ENCODE measurements at regions not wholly inside any gene's neighbourhood (a gene's known extent, or its start where the extent isn't known, plus 50 kb on each side); places are given as distances from the start of the nearest gene placed in this dataset.

- H3K27me3 ChIP-seq, result no peaks in the 10 kb centered on the region
- TF ChIP-seq CTCF (IDR thresholded peaks at IDR 0.05), result no peak
- no peak for TF ChIP-seq POLR2A (IDR thresholded peaks at IDR 0.05)
- TF ChIP-seq POLR2AphosphoS5 (IDR thresholded peaks at IDR 0.05; ENCODE audit: insufficient read depth in 1 of 2, low read depth in 1 of 2), result no peak
- no peaks in the 10 kb centered on the region for H3K36me3 ChIP-seq
- no peaks in the 10 kb centered on the region for H3K9me3 ChIP-seq
- no peak overlapping the region for H3K4me3 ChIP-seq
- H3K4me1 ChIP-seq, result no peaks in the 10 kb centered on the region
- H3K27ac ChIP-seq, result no peak overlapping the region
- intact Hi-C loops (cut with DNase I), result no loop called here
- DNase-seq (ENCODE audit: extremely low spot score in 2 of 2), result no peak
These were observed 80.8 kb upstream of the DRD2 start for GRCh38 chr11:113556036-113556435.

GRCh38 chr11:113555071-113555619 is 79.9 kb upstream of the DRD2 start:
- Histone ChIP-seq H3K4me3 (no peak overlapping the region), H3K27me3 (no peaks in the 10 kb centered on the region), H3K9me3 (no peaks in the 10 kb centered on the region), H3K36me3 (no peaks in the 10 kb centered on the region), H3K27ac (no peak overlapping the region), H3K4me1 (no peaks in the 10 kb centered on the region)
- intact Hi-C loops (cut with DNase I), result no loop called here
- no peak for DNase-seq (ENCODE audit: extremely low spot score in 2 of 2)
- TF ChIP-seq POLR2A (IDR thresholded peaks at IDR 0.05) (no peak), CTCF (IDR thresholded peaks at IDR 0.05) (no peak), POLR2AphosphoS5 (IDR thresholded peaks at IDR 0.05; ENCODE audit: insufficient read depth in 1 of 2, low read depth in 1 of 2) (no peak)

- TF ChIP-seq POLR2AphosphoS5 (IDR thresholded peaks at IDR 0.05; ENCODE audit: insufficient read depth in 1 of 2, low read depth in 1 of 2) (no peak), CTCF (IDR thresholded peaks at IDR 0.05) (no peak), POLR2A (IDR thresholded peaks at IDR 0.05) (no peak)
- no peaks in the 10 kb centered on the region for H3K36me3 ChIP-seq
- intact Hi-C loops (cut with DNase I), result no loop called here
- no peak overlapping the region for H3K27ac ChIP-seq
- no peak for DNase-seq (ENCODE audit: extremely low spot score in 2 of 2)
- H3K4me3 ChIP-seq, result no peak overlapping the region
- no peaks in the 10 kb centered on the region for H3K4me1 ChIP-seq
- H3K27me3 ChIP-seq, result no peaks in the 10 kb centered on the region
- H3K9me3 ChIP-seq, result no peaks in the 10 kb centered on the region
These were observed 79.3 kb upstream of the DRD2 start for GRCh38 chr11:113554526-113554925.

- no peak overlapping the region for H3K4me3 ChIP-seq
- H3K36me3 ChIP-seq, result no peaks in the 10 kb centered on the region
- no peaks in the 10 kb centered on the region for H3K4me1 ChIP-seq
- H3K27ac ChIP-seq, result no peak overlapping the region
- intact Hi-C loops (cut with DNase I), result no loop called here
- no peaks in the 10 kb centered on the region for H3K9me3 ChIP-seq
- no peaks in the 10 kb centered on the region for H3K27me3 ChIP-seq
- no peak for DNase-seq (ENCODE audit: extremely low spot score in 2 of 2)
- TF ChIP-seq CTCF (IDR thresholded peaks at IDR 0.05) (no peak), POLR2AphosphoS5 (IDR thresholded peaks at IDR 0.05; ENCODE audit: insufficient read depth in 1 of 2, low read depth in 1 of 2) (no peak)
These were observed 78.7 kb upstream of the DRD2 start for GRCh38 chr11:113553915-113554314.

GRCh38 chr11:113553235-113553634 is 78.0 kb upstream of the DRD2 start:
- H3K4me1 ChIP-seq, result no peaks in the 10 kb centered on the region
- H3K27ac ChIP-seq, result no peak overlapping the region
- no peak for DNase-seq (ENCODE audit: extremely low spot score in 2 of 2)
- no peak overlapping the region for H3K4me3 ChIP-seq
- intact Hi-C loops (cut with DNase I), result no loop called here
- H3K36me3 ChIP-seq, result no peaks in the 10 kb centered on the region
- TF ChIP-seq CTCF (IDR thresholded peaks at IDR 0.05) (no peak), POLR2AphosphoS5 (IDR thresholded peaks at IDR 0.05; ENCODE audit: insufficient read depth in 1 of 2, low read depth in 1 of 2) (peak in 1 of 2 donors; percentile 11)
- H3K9me3 ChIP-seq, result no peaks in the 10 kb centered on the region
- no peaks in the 10 kb centered on the region for H3K27me3 ChIP-seq

Measured in vagina (tissue), 2 donors.